ENCODE measurements at regions not wholly inside any gene's neighbourhood (a gene's known extent, or its start where the extent isn't known, plus 50 kb on each side); places are given as distances from the start of the nearest gene placed in this dataset.

GRCh38 chr13:47673009-47673850 lies 327.8 kb downstream of the SUCLA2 start:
- no peaks in the 10 kb centered on the region for H3K9me3 ChIP-seq (ENCODE audit: control insufficient read depth, insufficient read depth, low read length)
- H3K4me1 Mint-ChIP-seq = no peaks in the 10 kb centered on the region
- H3K27me3 Mint-ChIP-seq (ENCODE audit: low read depth in 2 of 2) = peaks cover 0 to 3% of the 10 kb centered on the region in 2 donors
- no peak overlapping the region for H3K27ac Mint-ChIP-seq
- no peak overlapping the region for H3K27ac ChIP-seq (ENCODE audit: low read length)
- TF ChIP-seq, protein P1, sequence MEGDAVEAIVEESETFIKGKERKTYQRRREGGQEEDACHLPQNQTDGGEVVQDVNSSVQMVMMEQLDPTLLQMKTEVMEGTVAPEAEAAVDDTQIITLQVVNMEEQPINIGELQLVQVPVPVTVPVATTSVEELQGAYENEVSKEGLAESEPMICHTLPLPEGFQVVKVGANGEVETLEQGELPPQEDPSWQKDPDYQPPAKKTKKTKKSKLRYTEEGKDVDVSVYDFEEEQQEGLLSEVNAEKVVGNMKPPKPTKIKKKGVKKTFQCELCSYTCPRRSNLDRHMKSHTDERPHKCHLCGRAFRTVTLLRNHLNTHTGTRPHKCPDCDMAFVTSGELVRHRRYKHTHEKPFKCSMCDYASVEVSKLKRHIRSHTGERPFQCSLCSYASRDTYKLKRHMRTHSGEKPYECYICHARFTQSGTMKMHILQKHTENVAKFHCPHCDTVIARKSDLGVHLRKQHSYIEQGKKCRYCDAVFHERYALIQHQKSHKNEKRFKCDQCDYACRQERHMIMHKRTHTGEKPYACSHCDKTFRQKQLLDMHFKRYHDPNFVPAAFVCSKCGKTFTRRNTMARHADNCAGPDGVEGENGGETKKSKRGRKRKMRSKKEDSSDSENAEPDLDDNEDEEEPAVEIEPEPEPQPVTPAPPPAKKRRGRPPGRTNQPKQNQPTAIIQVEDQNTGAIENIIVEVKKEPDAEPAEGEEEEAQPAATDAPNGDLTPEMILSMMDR (IDR thresholded peaks at IDR 0.05) = no peak
- H3K4me3 ChIP-seq (ENCODE audit: low read length) = no peak overlapping the region
- no peaks in the 10 kb centered on the region for H3K9me3 Mint-ChIP-seq
- H3K36me3 Mint-ChIP-seq = no peaks in the 10 kb centered on the region
- no peaks in the 10 kb centered on the region for H3K36me3 ChIP-seq (ENCODE audit: control insufficient read depth, insufficient read depth, low read length)
- intact Hi-C loops (cut with micrococcal nuclease) = no loop called here
- no peak for DNase-seq
- no peak overlapping the region for H3K4me3 Mint-ChIP-seq
- no peaks in the 10 kb centered on the region for H3K27me3 ChIP-seq (ENCODE audit: control insufficient read depth, insufficient read depth, low read length)
- ATAC-seq = peak in 1 of 3 donors; percentile 30
- 72% methylated on average over 4 of the region's 5 CpGs for WGBS (ENCODE audit: insufficient coverage)
- no peaks in the 10 kb centered on the region for H3K4me1 ChIP-seq (ENCODE audit: control insufficient read depth, insufficient read depth, low read length)

DNA sequence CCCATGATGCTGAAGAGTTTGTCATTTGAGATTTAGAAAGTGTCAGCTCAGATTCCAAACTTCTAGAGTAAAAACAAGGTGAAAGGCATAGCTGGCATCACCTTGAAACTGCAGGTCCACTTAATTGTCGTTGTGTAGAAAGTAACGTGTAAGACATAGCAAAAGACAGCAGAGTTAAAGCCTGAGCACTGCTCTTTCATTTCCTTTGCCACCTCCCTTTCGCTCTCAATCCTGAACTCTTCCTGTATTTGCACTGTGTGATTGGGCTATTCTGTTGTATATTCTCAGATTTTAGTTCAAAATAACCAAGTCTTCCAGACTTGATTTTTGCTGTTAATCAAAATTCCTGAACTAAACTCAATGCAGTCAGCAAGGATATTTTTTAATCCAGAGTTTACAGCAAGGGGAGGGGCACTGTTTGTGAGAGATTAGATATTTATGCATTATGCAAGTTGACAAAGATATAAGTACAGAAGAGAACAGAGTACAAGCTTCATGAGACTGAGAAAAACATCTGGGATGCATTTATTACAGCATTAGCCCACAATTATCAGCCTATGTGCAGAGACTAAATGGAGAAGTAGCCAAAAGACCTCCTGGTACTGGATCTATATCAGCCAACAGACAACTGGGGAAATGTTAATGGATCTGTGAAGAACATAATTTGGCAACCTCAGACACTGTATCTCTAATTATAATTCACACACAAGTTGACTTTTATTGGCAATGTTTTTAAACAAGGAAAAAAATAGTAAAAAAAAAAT lies 328.6 kb downstream of the SUCLA2 start:
- Mint-ChIP-seq H3K27me3 (ENCODE audit: low read depth in 2 of 2) (peaks cover 0 to 3% of the 10 kb centered on the region in 2 donors), H3K36me3 (no peaks in the 10 kb centered on the region), H3K9me3 (no peaks in the 10 kb centered on the region), H3K27ac (no peak overlapping the region), H3K4me1 (no peaks in the 10 kb centered on the region), H3K4me3 (no peak overlapping the region)
- Histone ChIP-seq H3K9me3 (ENCODE audit: control insufficient read depth, insufficient read depth, low read length) (no peaks in the 10 kb centered on the region), H3K36me3 (ENCODE audit: control insufficient read depth, insufficient read depth, low read length) (no peaks in the 10 kb centered on the region), H3K4me1 (ENCODE audit: control insufficient read depth, insufficient read depth, low read length) (no peaks in the 10 kb centered on the region), H3K4me3 (ENCODE audit: low read length) (no peak overlapping the region), H3K27me3 (ENCODE audit: control insufficient read depth, insufficient read depth, low read length) (no peaks in the 10 kb centered on the region), H3K27ac (ENCODE audit: low read length) (no peak overlapping the region)
- intact Hi-C loops (cut with micrococcal nuclease) = no loop called here
- TF ChIP-seq, protein P1 (IDR thresholded peaks at IDR 0.05) = no peak
- DNase-seq = no peak
- WGBS (ENCODE audit: insufficient coverage) = 81% methylated on average over 3 of the region's 3 CpGs
- no peak for ATAC-seq

- no peaks in the 10 kb centered on the region for H3K4me1 ChIP-seq (ENCODE audit: control insufficient read depth, insufficient read depth, low read length)
- DNase-seq (no peak), ATAC-seq (no peak)
- H3K27me3 Mint-ChIP-seq (ENCODE audit: low read depth in 2 of 2) = peaks cover 0 to 3% of the 10 kb centered on the region in 2 donors
- TF ChIP-seq, protein P1 (IDR thresholded peaks at IDR 0.05) = no peak
- H3K4me3 Mint-ChIP-seq = no peak overlapping the region
- no peaks in the 10 kb centered on the region for H3K9me3 ChIP-seq (ENCODE audit: control insufficient read depth, insufficient read depth, low read length)
- no peaks in the 10 kb centered on the region for H3K36me3 Mint-ChIP-seq
- no peaks in the 10 kb centered on the region for H3K9me3 Mint-ChIP-seq
- H3K36me3 ChIP-seq (ENCODE audit: control insufficient read depth, insufficient read depth, low read length) = no peaks in the 10 kb centered on the region
- no peaks in the 10 kb centered on the region for H3K4me1 Mint-ChIP-seq
- H3K27me3 ChIP-seq (ENCODE audit: control insufficient read depth, insufficient read depth, low read length) = no peaks in the 10 kb centered on the region
- intact Hi-C loops (cut with micrococcal nuclease) = no loop called here
- H3K27ac Mint-ChIP-seq = no peak overlapping the region
- no peak overlapping the region for H3K27ac ChIP-seq (ENCODE audit: low read length)
- WGBS (ENCODE audit: insufficient coverage) = 92% methylated on average over 3 of the region's 3 CpGs
- no peak overlapping the region for H3K4me3 ChIP-seq (ENCODE audit: low read length)
These were observed 329.3 kb downstream of the SUCLA2 start for GRCh38 chr13:47671776-47672175.
